GM23338 (cell line): ENCODE measurements at regions not wholly inside any gene's neighbourhood (a gene's known extent, or its start where the extent isn't known, plus 50 kb on each side); places are given as distances from the start of the nearest gene placed in this dataset.

Experiments
- ATAC-seq: fragments of 200-7000 bp; cut with Tn5 transposase; 3 replicates; pipeline ENCODE4 v1.9.1; 2020
- DNase-seq: peaks from one replicate; pipeline ENCODE4 v3.0.0-alpha.2; 2015; ENCODE audit warnings: low spot score
- H2AFZ ChIP-seq: fragments of 200-600 bp; sonication (generic); 2 replicates; pipeline ENCODE4 v1.8.0; 2016; ENCODE audit warnings: antibody characterized with exemption, mild to moderate bottlenecking, moderate library complexity
- H3F3A ChIP-seq: fragments of 200-600 bp; sonication (generic); replicated peaks from 2 replicates; pipeline ENCODE4 v1.8.0; 2017; ENCODE audit warnings: antibody characterized with exemption, mixed run types, low read depth
- H3K27ac ChIP-seq: fragments of 200-600 bp; sonication (generic); 2 replicates; pipeline ENCODE4 v1.6.1; 2016; ENCODE audit warnings: low read depth
- H3K27me3 ChIP-seq: fragments of 200-600 bp; sonication (generic); 2 replicates; pipeline ENCODE4 v1.8.0; 2016; ENCODE audit warnings: mild to moderate bottlenecking, mixed run types, moderate library complexity; ENCODE audit not compliant: insufficient read depth
- H3K36me3 ChIP-seq: fragments of 200-600 bp; sonication (generic); 2 replicates; pipeline ENCODE4 v1.8.0; 2016; ENCODE audit warnings: mild to moderate bottlenecking; ENCODE audit not compliant: insufficient read depth
- H3K4me1 ChIP-seq: fragments of 200-600 bp; sonication (generic); 2 replicates; pipeline ENCODE4 v1.8.0; 2016; ENCODE audit warnings: mild to moderate bottlenecking, moderate library complexity; ENCODE audit not compliant: insufficient read depth
- H3K4me2 ChIP-seq: fragments of 200-600 bp; sonication (generic); 2 replicates; pipeline ENCODE4 v1.7.1; 2017; ENCODE audit warnings: mixed run types
- H3K4me3 ChIP-seq: fragments of 200-600 bp; sonication (generic); 2 replicates; pipeline ENCODE4 v1.6.1; 2016; ENCODE audit warnings: mixed run types
- H3K79me2 ChIP-seq: fragments of 200-600 bp; sonication (generic); replicated peaks from 2 replicates; pipeline ENCODE4 v1.8.0; 2017; ENCODE audit warnings: mild to moderate bottlenecking; ENCODE audit not compliant: insufficient read depth
- H3K9me2 ChIP-seq: fragments of 200-600 bp; sonication (generic); 2 replicates; pipeline ENCODE4 v1.8.0; 2017; ENCODE audit not compliant: insufficient read depth
- H4K20me1 ChIP-seq: fragments of 200-600 bp; sonication (generic); replicated peaks from 2 replicates; pipeline ENCODE4 v1.8.0; 2017; ENCODE audit warnings: mild to moderate bottlenecking; ENCODE audit not compliant: insufficient read depth
- H3K27ac Mint-ChIP-seq: 2 replicates; pipeline ENCODE4 v1.8.0; 2020; ENCODE audit warnings: inconsistent platforms, mild to moderate bottlenecking, moderate library complexity, mixed read lengths
- H3K27me3 Mint-ChIP-seq: 3 replicates; pipeline ENCODE4 v1.8.0; 2022; ENCODE audit warnings: low read depth, mild to moderate bottlenecking, moderate library complexity, mixed read lengths, inconsistent platforms; ENCODE audit not compliant: insufficient read depth, poor library complexity
- H3K36me3 Mint-ChIP-seq: 3 replicates; pipeline ENCODE4 v1.8.0; 2021; ENCODE audit warnings: low read depth, mild to moderate bottlenecking, inconsistent platforms, moderate library complexity, mixed read lengths
- H3K4me1 Mint-ChIP-seq: 3 replicates; pipeline ENCODE4 v1.8.0; 2020; ENCODE audit warnings: mild to moderate bottlenecking, inconsistent platforms, mixed read lengths
- H3K4me3 Mint-ChIP-seq: 3 replicates; pipeline ENCODE4 v1.8.0; 2021; ENCODE audit warnings: moderate library complexity, mild to moderate bottlenecking, inconsistent platforms, mixed read lengths
- H3K9me3 Mint-ChIP-seq: 3 replicates; pipeline ENCODE4 v1.8.0; 2020; ENCODE audit warnings: moderate library complexity, mild to moderate bottlenecking, inconsistent platforms, mixed read lengths
- CREB1 ChIP-seq: fragments of 250-450 bp; sonication (Bioruptor Pico); IDR thresholded peaks from 2 replicates; pipeline ENCODE4 v1.5.0; 2020; ENCODE audit warnings: low read depth, mild to moderate bottlenecking, moderate library complexity
- CTCF ChIP-seq, 2 experiments: fragments of 200-600 bp in 1 of 2; sonication (generic) in 1 of 2; conservative IDR thresholded peaks; 2 replicates each; pipeline versions ENCODE4 v1.5.1 to v1.6.1; 2016 to 2017; ENCODE audit warnings: antibody characterized with exemption in 2 of 2, low read depth in 2 of 2, mild to moderate bottlenecking in 2 of 2, moderate library complexity in 1 of 2
- ETS1 ChIP-seq: IDR thresholded peaks from 2 replicates; pipeline ENCODE4 v1.6.1; 2016; ENCODE audit warnings: antibody characterized with exemption
- EZH2 ChIP-seq: fragments of 200-600 bp; sonication (generic); IDR thresholded peaks from one replicate; pipeline ENCODE4 v1.8.0; 2017; ENCODE audit warnings: antibody characterized with exemption, mild to moderate bottlenecking, low read depth; ENCODE audit not compliant: unreplicated experiment
- EZH2phosphoT487 ChIP-seq: fragments of 200-600 bp; sonication (generic); IDR thresholded peaks from one replicate; pipeline ENCODE4 v1.8.1; 2018; ENCODE audit warnings: antibody characterized with exemption; ENCODE audit not compliant: unreplicated experiment
- JUNB ChIP-seq: IDR thresholded peaks from one replicate; pipeline ENCODE4 v1.6.1; 2016; ENCODE audit warnings: antibody characterized with exemption; ENCODE audit not compliant: unreplicated experiment
- NANOG ChIP-seq: IDR thresholded peaks from 2 replicates; pipeline ENCODE4 v1.6.1; 2016; ENCODE audit warnings: antibody characterized with exemption, borderline replicate concordance
- POLR2AphosphoS5 ChIP-seq: IDR thresholded peaks from 2 replicates; pipeline ENCODE4 v1.6.1; 2016; ENCODE audit warnings: antibody characterized with exemption, low read depth
- REST ChIP-seq: IDR thresholded peaks from one replicate; pipeline ENCODE4 v1.6.1; 2018; ENCODE audit warnings: antibody characterized with exemption; ENCODE audit not compliant: unreplicated experiment
- STAT1 ChIP-seq: IDR thresholded peaks from one replicate; pipeline ENCODE4 v1.6.1; 2016; ENCODE audit warnings: antibody characterized with exemption; ENCODE audit not compliant: unreplicated experiment
- ZNF114 ChIP-seq: fragments of 250-450 bp; sonication (Bioruptor Pico); IDR thresholded peaks from 2 replicates; pipeline ENCODE4 v1.5.0; 2020; ENCODE audit warnings: mild to moderate bottlenecking, moderate library complexity
- ZNF331 ChIP-seq: fragments of 250-450 bp; sonication (Bioruptor Pico); IDR thresholded peaks from 2 replicates; pipeline ENCODE4 v1.5.0; 2020; ENCODE audit warnings: low read depth, mild to moderate bottlenecking, moderate library complexity
- ZNF462 ChIP-seq: fragments of 250-450 bp; sonication (Bioruptor Pico); IDR thresholded peaks from 2 replicates; pipeline ENCODE4 v1.5.0; 2020; ENCODE audit warnings: mild to moderate bottlenecking, moderate library complexity

- Histone ChIP-seq H3K4me1 (no peaks in the 10 kb centered on the region), H3K4me3 (no peak overlapping the region), H3K27ac (no peak overlapping the region), H3K4me2 (no peak overlapping the region), H2AFZ (no peak overlapping the region), H3K9me2 (no peaks in the 10 kb centered on the region), H3K36me3 (no peaks in the 10 kb centered on the region), H3K79me2 (no peaks in the 10 kb centered on the region), H3K27me3 (no peaks in the 10 kb centered on the region), H3F3A (no peaks in the 10 kb centered on the region), H4K20me1 (no peaks in the 10 kb centered on the region)
- H3K9me3 Mint-ChIP-seq, result no peaks in the 10 kb centered on the region
- H3K4me1 Mint-ChIP-seq, result peaks cover 3% of the 10 kb centered on the region; the same call in 1 of the 3 replicates
- H3K36me3 Mint-ChIP-seq, result no peaks in the 10 kb centered on the region; the same call in 2 of the 3 replicates
- DNase-seq (no peak), ATAC-seq (no peak)
- no peak overlapping the region for H3K4me3 Mint-ChIP-seq
- TF ChIP-seq JUNB (no peak), ZNF331 (CRISPR knock-in tag) (no peak), ZNF462 (no peak), STAT1 (no peak), CTCF (conservative IDR thresholded peaks at IDR 0.05; ENCODE audit: low read depth in 2 of 2) (no peak), REST (no peak), CREB1 (no peak), POLR2AphosphoS5 (no peak), NANOG (no peak), EZH2 (no peak), ZNF114 (CRISPR knock-in tag) (no peak), ETS1 (no peak), EZH2phosphoT487 (no peak)
- H3K27ac Mint-ChIP-seq, result peak overlapping the region; percentile 39; the same call in 1 of the 2 replicates
- H3K27me3 Mint-ChIP-seq, result no peaks in the 10 kb centered on the region
Observed at GRCh38 chr4:123255971-123256370, 140.6 kb upstream of the SPRY1 start.
